ENCODE measurements at regions not wholly inside any gene's neighbourhood (a gene's known extent, or its start where the extent isn't known, plus 50 kb on each side); places are given as distances from the start of the nearest gene placed in this dataset.

- TF ChIP-seq CTCF (conservative IDR thresholded peaks at IDR 0.05; ENCODE audit: low read depth, low read length): no peak
- TF ChIP-seq, protein P1, sequence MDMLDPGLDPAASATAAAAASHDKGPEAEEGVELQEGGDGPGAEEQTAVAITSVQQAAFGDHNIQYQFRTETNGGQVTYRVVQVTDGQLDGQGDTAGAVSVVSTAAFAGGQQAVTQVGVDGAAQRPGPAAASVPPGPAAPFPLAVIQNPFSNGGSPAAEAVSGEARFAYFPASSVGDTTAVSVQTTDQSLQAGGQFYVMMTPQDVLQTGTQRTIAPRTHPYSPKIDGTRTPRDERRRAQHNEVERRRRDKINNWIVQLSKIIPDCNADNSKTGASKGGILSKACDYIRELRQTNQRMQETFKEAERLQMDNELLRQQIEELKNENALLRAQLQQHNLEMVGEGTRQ (IDR thresholded peaks at IDR 0.05; ENCODE audit: low read depth, low read length): no peak
- no peak for TF ChIP-seq POLR2A (IDR thresholded peaks at IDR 0.05; ENCODE audit: low read depth, low read length)
These were observed 126.5 kb downstream of the RASSF10 start for GRCh38 chr11:13135385-13136271.

All from IMR-90 (cell line).